ENCODE measurements at regions not wholly inside any gene's neighbourhood (a gene's known extent, or its start where the extent isn't known, plus 50 kb on each side); places are given as distances from the start of the nearest gene placed in this dataset.

- TF ChIP-seq, protein P1, sequence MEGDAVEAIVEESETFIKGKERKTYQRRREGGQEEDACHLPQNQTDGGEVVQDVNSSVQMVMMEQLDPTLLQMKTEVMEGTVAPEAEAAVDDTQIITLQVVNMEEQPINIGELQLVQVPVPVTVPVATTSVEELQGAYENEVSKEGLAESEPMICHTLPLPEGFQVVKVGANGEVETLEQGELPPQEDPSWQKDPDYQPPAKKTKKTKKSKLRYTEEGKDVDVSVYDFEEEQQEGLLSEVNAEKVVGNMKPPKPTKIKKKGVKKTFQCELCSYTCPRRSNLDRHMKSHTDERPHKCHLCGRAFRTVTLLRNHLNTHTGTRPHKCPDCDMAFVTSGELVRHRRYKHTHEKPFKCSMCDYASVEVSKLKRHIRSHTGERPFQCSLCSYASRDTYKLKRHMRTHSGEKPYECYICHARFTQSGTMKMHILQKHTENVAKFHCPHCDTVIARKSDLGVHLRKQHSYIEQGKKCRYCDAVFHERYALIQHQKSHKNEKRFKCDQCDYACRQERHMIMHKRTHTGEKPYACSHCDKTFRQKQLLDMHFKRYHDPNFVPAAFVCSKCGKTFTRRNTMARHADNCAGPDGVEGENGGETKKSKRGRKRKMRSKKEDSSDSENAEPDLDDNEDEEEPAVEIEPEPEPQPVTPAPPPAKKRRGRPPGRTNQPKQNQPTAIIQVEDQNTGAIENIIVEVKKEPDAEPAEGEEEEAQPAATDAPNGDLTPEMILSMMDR (conservative IDR thresholded peaks at IDR 0.05 in 1 of 2, IDR thresholded peaks at IDR 0.05 in 1 of 2; ENCODE audit: extremely low read depth in 1 of 2, insufficient read depth in 1 of 2, low read depth in 1 of 2, low read length in 2 of 2) = no peak
- no peak for TF ChIP-seq EZH2 (IDR thresholded peaks at IDR 0.05; ENCODE audit: borderline replicate concordance, low read length)
Measured at GRCh38 chr18:30562231-30562630, 480.3 kb downstream of the DSC3 start.

Data from mammary epithelial cell (primary cell).